Motor neuron (in vitro differentiated cells): ENCODE measurements at regions not wholly inside any gene's neighbourhood (a gene's known extent, or its start where the extent isn't known, plus 50 kb on each side); places are given as distances from the start of the nearest gene placed in this dataset.

Experiments
- ATAC-seq, 8 experiments: fragments of 200-7000 bp; cut with Tn5 transposase; replicated peaks in 6 of 8; 2 replicates each; pipeline ENCODE4 v1.8.0; 2021; ENCODE audit warnings: mild to moderate bottlenecking in 8 of 8, moderate library complexity in 8 of 8
- H3K27ac ChIP-seq, 2 donors: fragments of 250-450 bp; sonication (Bioruptor Pico); 2 replicates each; pipeline ENCODE4 v1.9.0; 2021; ENCODE audit warnings: antibody characterized with exemption in 2 of 2, mild to moderate bottlenecking in 2 of 2, moderate library complexity in 1 of 2
- H3K4me1 ChIP-seq, 2 donors: fragments of 250-450 bp; sonication (Bioruptor Pico); replicated peaks in 1 of 2; 2 replicates each; pipeline ENCODE4 v1.6.1; 2021; ENCODE audit warnings: antibody characterized with exemption in 2 of 2, mild to moderate bottlenecking in 2 of 2, moderate library complexity in 1 of 2
- H3K4me3 ChIP-seq, 5 donors: fragments of 250-450 bp; sonication (Bioruptor Pico); 2 replicates each; pipeline ENCODE4 v1.9.0; 2021; ENCODE audit warnings: antibody characterized with exemption in 5 of 5, mild to moderate bottlenecking in 5 of 5, moderate library complexity in 4 of 5
- WGBS, 10 experiments: fragments of 450-650 bp; shearing (Covaris generic); methylation state at CpG; one replicate each; pipeline ENCODE4 v1.0.0; 2022; 5-methylcytosine and 5-hydroxymethylcytosine counted together
- in situ Hi-C, 9 experiments: fragments of 400-800 bp; cut with MboI; loops; one replicate each; pipeline ENCODE4 v1.15.0; 2021; ENCODE audit warnings: low sequenced_read_pairs in 9 of 9, low pct_unique_long_range_greater_than_20kb in 2 of 9; ENCODE audit not compliant: unreplicated experiment in 9 of 9

- in situ Hi-C loops = no loop called here
- no peak overlapping the region for H3K27ac ChIP-seq
- 83 to 100% (median 94%) methylated on average over 1 to 3 of the region's 4 CpGs; no CpG with 5 or more reads in 5 of the 10 experiments for WGBS, 10 experiments
- no peak overlapping the region for H3K4me3 ChIP-seq
- ATAC-seq = no peak
- peaks cover 26 to 36% of the 10 kb centered on the region in 2 donors for H3K4me1 ChIP-seq
Measured at GRCh38 chr21:43354666-43355065, 72.3 kb downstream of the SIK1 start.

- no peak overlapping the region for H3K4me3 ChIP-seq
- no peak for ATAC-seq
- in situ Hi-C loops = no loop called here
Measured at GRCh38 chr21:43354026-43354420, 72.9 kb downstream of the SIK1 start.

GRCh38 chr21:43353282-43354025 lies 73.5 kb downstream of the SIK1 start:
- in situ Hi-C loops = no loop called here
- no peak overlapping the region for H3K27ac ChIP-seq
- WGBS, 10 experiments = 37 to 94% (median 89%) methylated on average over 1 to 10 of the region's 28 CpGs; no CpG with 5 or more reads in 3 of the 10 experiments
- H3K4me3 ChIP-seq = no peak overlapping the region
- ATAC-seq = no peak
- H3K4me1 ChIP-seq = peaks cover 26 to 36% of the 10 kb centered on the region in 2 donors

More at GRCh38 chr21:43354026-43354420, 72.9 kb downstream of the SIK1 start:
- peaks cover 26 to 36% of the 10 kb centered on the region in 2 donors for H3K4me1 ChIP-seq
- 60 to 85% methylated on average over 2 to 6 of the region's 14 CpGs; no CpG with 5 or more reads in 8 of the 10 experiments for WGBS, 10 experiments
- no peak overlapping the region for H3K27ac ChIP-seq

GRCh38 chr21:43352568-43353281 lies 74.2 kb downstream of the SIK1 start:
- in situ Hi-C loops = no loop called here
- Histone ChIP-seq H3K27ac (no peak overlapping the region), H3K4me3 (no peak overlapping the region), H3K4me1 (peaks cover 22 to 29% of the 10 kb centered on the region in 2 donors)
- ATAC-seq = no peak
- WGBS, 10 experiments = 70 to 100% (median 95%) methylated on average over 1 to 16 of the region's 16 CpGs

- in situ Hi-C loops = no loop called here
- H3K4me3 ChIP-seq = no peak overlapping the region
- peaks cover 20 to 24% of the 10 kb centered on the region in 2 donors for H3K4me1 ChIP-seq
- no peak overlapping the region for H3K27ac ChIP-seq
- no peak for ATAC-seq
- 69 to 96% (median 89%) methylated on average over 3 to 8 of the region's 8 CpGs for WGBS, 10 experiments
Measured at GRCh38 chr21:43352154-43352537, 74.8 kb downstream of the SIK1 start.

- ATAC-seq = no peak
- in situ Hi-C loops = no loop called here
- H3K4me1 ChIP-seq = peaks cover 18 to 24% of the 10 kb centered on the region in 2 donors
- WGBS, 10 experiments = 20 to 100% (median 80%) methylated on average over 1 to 9 of the region's 13 CpGs
- H3K27ac ChIP-seq = no peak overlapping the region
- H3K4me3 ChIP-seq = no peak overlapping the region
Measured at GRCh38 chr21:43351501-43352153, 75.3 kb downstream of the SIK1 start.

GRCh38 chr21:43349644-43350043 lies 77.3 kb downstream of the SIK1 start:
- ATAC-seq = peak in 2 of 8 experiments; percentile 21 to 52
- Histone ChIP-seq H3K27ac (no peak overlapping the region), H3K4me1 (peaks cover 19 to 21% of the 10 kb centered on the region in 2 donors), H3K4me3 (no peak overlapping the region)
- WGBS, 10 experiments = 25 to 89% (median 74%) methylated on average over 2 to 8 of the region's 9 CpGs; no CpG with 5 or more reads in 3 of the 10 experiments
- in situ Hi-C loops = no loop called here

GRCh38 chr21:43348801-43349261 lies 78.1 kb downstream of the SIK1 start:
- no peak overlapping the region for H3K4me3 ChIP-seq
- WGBS, 10 experiments = 70 to 100% (median 82%) methylated on average over 1 to 7 of the region's 22 CpGs; no CpG with 5 or more reads in 5 of the 10 experiments
- no peak overlapping the region for H3K27ac ChIP-seq
- H3K4me1 ChIP-seq = peaks cover 25 to 27% of the 10 kb centered on the region in 2 donors
- no peak for ATAC-seq
- in situ Hi-C loops = no loop called here

- peaks cover 27 to 30% of the 10 kb centered on the region in 2 donors for H3K4me1 ChIP-seq
- ATAC-seq = no peak
- no peak overlapping the region for H3K27ac ChIP-seq
- H3K4me3 ChIP-seq = no peak overlapping the region
- in situ Hi-C loops = no loop called here
- WGBS, 10 experiments = 40 to 90% (median 79%) methylated on average over 1 to 6 of the region's 15 CpGs; no CpG with 5 or more reads in 6 of the 10 experiments
Measured at GRCh38 chr21:43348170-43348766, 78.7 kb downstream of the SIK1 start.

GRCh38 chr21:43347461-43348169 lies 79.3 kb downstream of the SIK1 start:
- whole genome bisulfite sequencing, 10 experiments = 50 to 100% (median 91%) methylated on average over 4 to 12 of the region's 21 CpGs; no CpG with 5 or more reads in 4 of the 10 experiments
- no peak for ATAC-seq
- in situ Hi-C loops = no loop called here
- Histone ChIP-seq H3K4me1 (peaks cover 34 to 37% of the 10 kb centered on the region in 2 donors), H3K27ac (no peak overlapping the region), H3K4me3 (no peak overlapping the region)

GRCh38 chr21:43346551-43346950 lies 80.4 kb downstream of the SIK1 start:
- Histone ChIP-seq H3K4me3 (no peak overlapping the region), H3K4me1 (peaks cover 39 to 42% of the 10 kb centered on the region in 2 donors), H3K27ac (peak overlapping the region; percentile 41 to 73)
- in situ Hi-C loops = no loop called here
- no peak for ATAC-seq
- 80% methylated on average over 1 to 2 of the region's 13 CpGs; no CpG with 5 or more reads in 8 of the 10 experiments for WGBS, 10 experiments

- Histone ChIP-seq H3K4me1 (peaks cover 43 to 46% of the 10 kb centered on the region in 2 donors), H3K27ac (peak overlapping the region; percentile 41 to 73), H3K4me3 (no peak overlapping the region)
- ATAC-seq = peak; percentile 40 to 87 (median 84)
- WGBS, 10 experiments = 35 to 100% (median 77%) methylated on average over 1 to 7 of the region's 29 CpGs; no CpG with 5 or more reads in 4 of the 10 experiments
- in situ Hi-C loops = no loop called here
Measured at GRCh38 chr21:43345746-43346409, 81.1 kb downstream of the SIK1 start.
